ENCODE measurements at regions not wholly inside any gene's neighbourhood (a gene's known extent, or its start where the extent isn't known, plus 50 kb on each side); places are given as distances from the start of the nearest gene placed in this dataset.

- TF ChIP-seq MAX (IDR thresholded peaks at IDR 0.05): no peak
- no peak for TF ChIP-seq RXRA (IDR thresholded peaks at IDR 0.05)
Observed at GRCh38 chr9:21657966-21658667, 144.3 kb upstream of the MTAP start (continued).

GRCh38 chr9:21660976-21661375, 141.5 kb upstream of the MTAP start:
- Histone ChIP-seq H3K4me3 (ENCODE audit: low read depth in 1 of 3, low read length in 3 of 3) (no peak overlapping the region), H3K4me1 (ENCODE audit: control insufficient read depth in 4 of 4, insufficient read depth in 4 of 4, low read length in 3 of 4) (no peaks in the 10 kb centered on the region), H3K27me3 (ENCODE audit: control insufficient read depth in 4 of 4, insufficient read depth in 4 of 4, low read length in 3 of 4) (peaks cover 0 to 3% (median under 1%) of the 10 kb centered on the region in 4 donors), H3K9ac (ENCODE audit: low read depth in 1 of 2, low read length in 2 of 2) (no peak overlapping the region), H3K9me3 (ENCODE audit: control insufficient read depth in 4 of 4, low read length in 3 of 4) (no peaks in the 10 kb centered on the region), H3K27ac (ENCODE audit: low read depth in 1 of 2, low read length in 2 of 2) (no peak overlapping the region), H3K36me3 (ENCODE audit: control insufficient read depth in 4 of 4, insufficient read depth in 3 of 4, low read depth in 1 of 4, low read length in 3 of 4) (no peaks in the 10 kb centered on the region)
- DNase-seq (ENCODE audit: low spot score): no peak
- TF ChIP-seq CTCF (IDR thresholded peaks at IDR 0.05; ENCODE audit: low read depth, low read length, missing input control): no peak
- no peak for TF ChIP-seq NR2F2 (IDR thresholded peaks at IDR 0.05)
- no peak for TF ChIP-seq GABPA (IDR thresholded peaks at IDR 0.05 in 1 of 2, conservative IDR thresholded peaks at IDR 0.05 in 1 of 2)
- TF ChIP-seq RAD21 (IDR thresholded peaks at IDR 0.05): no peak
- no peak for TF ChIP-seq ATF3 (IDR thresholded peaks at IDR 0.05)

- H3K9me3 ChIP-seq (ENCODE audit: control insufficient read depth in 4 of 4, low read length in 3 of 4): no peaks in the 10 kb centered on the region
- TF ChIP-seq YY1 (IDR thresholded peaks at IDR 0.05) (no peak), RXRA (IDR thresholded peaks at IDR 0.05) (no peak), ZBTB33 (IDR thresholded peaks at IDR 0.05) (no peak), RAD21 (IDR thresholded peaks at IDR 0.05) (no peak), REST (IDR thresholded peaks at IDR 0.05) (no peak), SP1 (IDR thresholded peaks at IDR 0.05) (no peak), CTCF (IDR thresholded peaks at IDR 0.05; ENCODE audit: low read depth, low read length, missing input control) (no peak), FOXA2 (IDR thresholded peaks at IDR 0.05) (no peak), ATF3 (IDR thresholded peaks at IDR 0.05) (no peak), FOXA1 (IDR thresholded peaks at IDR 0.05) (no peak), NR2F2 (IDR thresholded peaks at IDR 0.05) (no peak), HNF4G (IDR thresholded peaks at IDR 0.05) (no peak)
- H3K9ac ChIP-seq (ENCODE audit: low read depth in 1 of 2, low read length in 2 of 2): no peak overlapping the region
- peaks cover 0 to 2% (median under 1%) of the 10 kb centered on the region in 4 donors for H3K27me3 ChIP-seq (ENCODE audit: control insufficient read depth in 4 of 4, insufficient read depth in 4 of 4, low read length in 3 of 4)
- no peaks in the 10 kb centered on the region for H3K4me1 ChIP-seq (ENCODE audit: control insufficient read depth in 4 of 4, insufficient read depth in 4 of 4, low read length in 3 of 4)
- H3K4me3 ChIP-seq (ENCODE audit: low read depth in 1 of 3, low read length in 3 of 3): no peak overlapping the region
- DNase-seq (ENCODE audit: low spot score): no peak
- H3K36me3 ChIP-seq (ENCODE audit: control insufficient read depth in 4 of 4, insufficient read depth in 3 of 4, low read depth in 1 of 4, low read length in 3 of 4): no peaks in the 10 kb centered on the region
- no peak overlapping the region for H3K27ac ChIP-seq (ENCODE audit: low read depth in 1 of 2, low read length in 2 of 2)
Observed at GRCh38 chr9:21661626-21662025, 140.8 kb upstream of the MTAP start.

Measured in liver (tissue), 7 donors.